HL-60 (cell line): ENCODE measurements at regions not wholly inside any gene's neighbourhood (a gene's known extent, or its start where the extent isn't known, plus 50 kb on each side); places are given as distances from the start of the nearest gene placed in this dataset.

Source experiments
- CTCF ChIP-seq: IDR thresholded peaks from one replicate; pipeline ENCODE4 v1.5.1; 2011; ENCODE audit warnings: low read length, control low read depth, inconsistent platforms; ENCODE audit not compliant: insufficient read depth
- GABPA ChIP-seq: IDR thresholded peaks from 2 replicates; pipeline ENCODE4 v1.6.1; 2012; ENCODE audit warnings: low read depth
- POLR2AphosphoS5 ChIP-seq: IDR thresholded peaks from 2 replicates; pipeline ENCODE4 v1.6.1; 2012; ENCODE audit warnings: low read depth
- REST ChIP-seq: IDR thresholded peaks from 2 replicates; pipeline ENCODE4 v1.6.1; 2012; ENCODE audit warnings: low read depth; ENCODE audit not compliant: insufficient replicate concordance
- SPI1 ChIP-seq: IDR thresholded peaks from 2 replicates; pipeline ENCODE4 v1.6.1; 2012; ENCODE audit warnings: low read depth, mild to moderate bottlenecking, borderline replicate concordance

- no peak for TF ChIP-seq CTCF
- no peak for TF ChIP-seq POLR2AphosphoS5
- no peak for TF ChIP-seq REST
- no peak for TF ChIP-seq GABPA
- no peak for TF ChIP-seq SPI1
These were observed 113.8 kb upstream of the PUM3 start for GRCh38 chr9:2957656-2958200.
